GM12878 (cell line): ENCODE measurements at regions not wholly inside any gene's neighbourhood (a gene's known extent, or its start where the extent isn't known, plus 50 kb on each side); places are given as distances from the start of the nearest gene placed in this dataset.

Experiments
- ATAC-seq: fragments of 200-7000 bp; cut with Tn5 transposase; 3 replicates; pipeline ENCODE4 v1.9.1; 2020; ENCODE audit warnings: mild to moderate bottlenecking, moderate library complexity
- BruUV-seq: library from RNA; stranded (reverse); fragments of 400-500 nt; replicated peaks from 2 replicates; lab custom pipeline; 2021; lab: Mats Ljungman, UMichigan
- CTCF ChIA-PET: fragments of 300-600 bp; sonication (Branson Sonifier 250); formaldehyde crosslinking; extraction: SDS; loops from one replicate; lab custom pipeline; 2021; ENCODE audit warnings: inconsistent platforms; lab: Yijun Ruan, JAX
- POLR2A ChIA-PET: fragments of 350-600 bp; formaldehyde crosslinking; extraction: SDS; loops from one replicate; lab custom pipeline; 2021; ENCODE audit warnings: inconsistent platforms; lab: Charles Lee
- RAD21 ChIA-PET: fragments of 300-600 bp; sonication (Branson Sonifier 250); formaldehyde crosslinking; loops from one replicate; lab custom pipeline; 2023; ENCODE audit warnings: antibody characterized with exemption; ENCODE audit not compliant: unreplicated experiment; lab: Charles Lee
- SMC1A ChIA-PET: fragments of 300-600 bp; sonication (Branson Sonifier 250); formaldehyde crosslinking; loops from one replicate; lab custom pipeline; 2023; ENCODE audit not compliant: unreplicated experiment, uncharacterized antibody; lab: Charles Lee
- DNase-seq: peaks from one replicate; pipeline ENCODE4 v3.0.0-alpha.2; 2011; ENCODE audit warnings: low read depth, low spot score
- FAIRE-seq: peaks from 3 replicates; lab custom pipeline; 2011; peaks lifted over from hg19 to GRCh38; lab: Jason Lieb, UNC
- H2AFZ ChIP-seq: 2 replicates; pipeline ENCODE4 v1.6.0; 2011; ENCODE audit warnings: low read depth, low read length, control low read depth; ENCODE audit not compliant: control insufficient read depth
- H3K27ac ChIP-seq: 2 replicates; pipeline ENCODE4 v1.5.1; 2011; ENCODE audit warnings: control low read depth; ENCODE audit not compliant: control insufficient read depth, insufficient read depth
- H3K27me3 ChIP-seq, 2 experiments: replicated peaks in 1 of 2; 2 replicates each; pipeline versions ENCODE4 v1.6.0 to v1.6.1; 2011; ENCODE audit warnings: low read length in 1 of 2; ENCODE audit not compliant: control insufficient read depth in 2 of 2, insufficient read depth in 2 of 2
- H3K36me3 ChIP-seq, 2 experiments: 2 replicates each; pipeline ENCODE4 v1.5.1; 2011; ENCODE audit warnings: low read length in 1 of 2; ENCODE audit not compliant: control insufficient read depth in 2 of 2, insufficient read depth in 2 of 2
- H3K4me1 ChIP-seq: 2 replicates; pipeline ENCODE4 v1.6.1; 2011; ENCODE audit warnings: mild to moderate bottlenecking, low read length, moderate library complexity, mixed read lengths; ENCODE audit not compliant: control insufficient read depth, insufficient read depth
- H3K4me2 ChIP-seq: 2 replicates; pipeline ENCODE4 v1.6.0; 2011; ENCODE audit warnings: control low read depth; ENCODE audit not compliant: control insufficient read depth, insufficient read depth
- H3K4me3 ChIP-seq: fragments of 200-600 bp; sonication (generic); 2 replicates; pipeline ENCODE4 v1.5.1; 2016
- H3K79me2 ChIP-seq: 2 replicates; pipeline ENCODE4 v1.6.0; 2011; ENCODE audit warnings: low read length; ENCODE audit not compliant: control insufficient read depth, insufficient read depth
- H3K9ac ChIP-seq: 2 replicates; pipeline ENCODE4 v1.8.0; 2011; ENCODE audit warnings: low read length, control low read depth, mixed read lengths; ENCODE audit not compliant: control insufficient read depth, insufficient read depth
- H3K9me3 ChIP-seq: replicated peaks from 3 replicates; pipeline ENCODE4 v1.5.1; 2011; ENCODE audit warnings: mild to moderate bottlenecking, low read length; ENCODE audit not compliant: control insufficient read depth, insufficient read depth
- H4K20me1 ChIP-seq: 2 replicates; pipeline ENCODE4 v1.6.0; 2011; ENCODE audit not compliant: control insufficient read depth, insufficient read depth
- CBX5 ChIP-seq: sonication (generic); IDR thresholded peaks from 2 replicates; pipeline ENCODE4 v1.6.1; 2016; ENCODE audit warnings: low read depth, moderate library complexity, mild to moderate bottlenecking, inconsistent platforms
- CHD2 ChIP-seq: IDR thresholded peaks from 2 replicates; pipeline ENCODE4 v1.6.1; 2011; ENCODE audit warnings: low read depth, low read length, improper control_type of control experiment, borderline replicate concordance
- CHD4 ChIP-seq: fragments of 200-600 bp; sonication (generic); IDR thresholded peaks from 2 replicates; pipeline ENCODE4 v1.6.1; 2016; ENCODE audit warnings: mild to moderate bottlenecking
- CTCF ChIP-seq, 3 experiments: IDR thresholded peaks in 2 of 3; conservative IDR thresholded peaks in 1 of 3; 2 replicates each; pipeline ENCODE4 v1.5.1; 2011; ENCODE audit warnings: low read depth in 3 of 3, low read length in 3 of 3, mild to moderate bottlenecking in 3 of 3, control low read depth in 2 of 3, moderate library complexity in 2 of 3, inconsistent platforms in 1 of 3, mixed read lengths in 1 of 3; ENCODE audit not compliant: control insufficient read depth in 2 of 3, insufficient read depth in 1 of 3; ENCODE audit errors: extremely low read depth in 1 of 3
- ESRRA ChIP-seq: IDR thresholded peaks from 2 replicates; pipeline ENCODE4 v1.6.1; 2012; ENCODE audit warnings: mild to moderate bottlenecking, low read length, improper control_type of control experiment
- ETV6 ChIP-seq, 2 experiments: fragments of 450-650 bp in 1 of 2; IDR thresholded peaks in 1 of 2; conservative IDR thresholded peaks in 1 of 2; 2 replicates each; pipeline ENCODE4 v1.6.1; 2014; ENCODE audit warnings: antibody characterized with exemption in 1 of 2, borderline replicate concordance in 1 of 2, low read depth in 1 of 2, mild to moderate bottlenecking in 1 of 2, moderate library complexity in 1 of 2
- HCFC1 ChIP-seq: fragments of 150-350 bp; IDR thresholded peaks from 2 replicates; pipeline ENCODE4 v1.6.1; 2014; ENCODE audit warnings: low read length
- JUND ChIP-seq: IDR thresholded peaks from 2 replicates; pipeline ENCODE4 v1.6.1; 2012; ENCODE audit warnings: low read depth, mild to moderate bottlenecking, low read length, improper control_type of control experiment, moderate library complexity
- MXI1 ChIP-seq: fragments of 150-350 bp; IDR thresholded peaks from 2 replicates; pipeline ENCODE4 v1.6.1; 2011; ENCODE audit warnings: low read depth, mild to moderate bottlenecking, inconsistent platforms, low read length, improper control_type of control experiment
- NFYB ChIP-seq: IDR thresholded peaks from 2 replicates; pipeline ENCODE4 v1.6.1; 2011; ENCODE audit warnings: low read depth, mild to moderate bottlenecking, low read length, improper control_type of control experiment, moderate library complexity; ENCODE audit not compliant: insufficient read depth
- POLR2A ChIP-seq: IDR thresholded peaks from 2 replicates; pipeline ENCODE4 v1.6.1; 2011; ENCODE audit warnings: low read depth, mild to moderate bottlenecking, low read length
- RAD51 ChIP-seq: fragments of 450-650 bp; IDR thresholded peaks from 2 replicates; pipeline ENCODE4 v1.6.1; 2016; ENCODE audit warnings: moderate library complexity, mild to moderate bottlenecking, inconsistent platforms
- TCF7 ChIP-seq: IDR thresholded peaks from 2 replicates; pipeline ENCODE4 v1.6.1; 2014; ENCODE audit warnings: antibody characterized with exemption, borderline replicate concordance
- WRNIP1 ChIP-seq: IDR thresholded peaks from 2 replicates; pipeline ENCODE4 v1.6.1; 2011; ENCODE audit warnings: low read depth, low read length, improper control_type of control experiment, borderline replicate concordance
- ZBTB11 ChIP-seq: fragments of 450-650 bp; formaldehyde crosslinking; IDR thresholded peaks from 2 replicates; pipeline ENCODE4 v1.5.0; 2022; ENCODE audit warnings: mild to moderate bottlenecking, missing genetic modification characterization
- ZNF622 ChIP-seq: fragments of 450-650 bp; IDR thresholded peaks from 2 replicates; pipeline ENCODE4 v1.6.1; 2017; ENCODE audit warnings: mild to moderate bottlenecking, inconsistent platforms
- WGBS: methylation state at CpG from one replicate; pipeline ENCODE4 v1.1.6; 2016; ENCODE audit warnings: low lambda C conversion rate; ENCODE audit not compliant: insufficient replicate concordance, insufficient coverage; ENCODE audit errors: missing lambda C conversion rate; 5-methylcytosine and 5-hydroxymethylcytosine counted together
- in situ Hi-C: fragments of 300-500 bp; cut with MboI; formaldehyde crosslinking; loops from 9 replicates; pipeline ENCODE4 v1.14.3; 2018; ENCODE audit warnings: mixed read lengths
- intact Hi-C: fragments of 100-400 bp; cut with micrococcal nuclease; formaldehyde crosslinking; loops from one replicate; pipeline ENCODE4 v1.14.2; 2022; ENCODE audit not compliant: unreplicated experiment
- TF ChIP-seq, protein P1 (sequence below): fragments of 450-650 bp; IDR thresholded peaks from 2 replicates; pipeline ENCODE4 v1.6.1; 2016; ENCODE audit warnings: mild to moderate bottlenecking

DNA sequence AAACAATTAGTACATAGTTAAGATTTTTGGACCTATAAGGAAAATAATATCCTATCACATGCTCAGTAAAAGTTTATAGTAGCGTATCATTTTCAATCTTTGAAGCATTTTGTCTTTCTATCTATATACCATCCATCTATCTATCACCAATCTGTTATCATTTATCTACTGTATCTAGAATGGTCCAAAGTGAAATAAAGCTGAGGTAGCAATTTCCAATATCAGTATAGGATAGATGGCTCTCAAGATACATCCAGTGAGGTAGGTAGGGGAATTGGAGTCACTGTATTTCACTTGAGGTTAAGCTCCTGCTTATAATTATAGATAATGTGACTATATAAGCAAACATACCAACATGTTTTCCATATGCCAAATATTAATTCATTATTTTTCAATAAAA lies 889.1 kb upstream of the CTNND2 start:
- no peak for TF ChIP-seq NFYB
- no peak for TF ChIP-seq CHD4
- no peak for TF ChIP-seq JUND
- no peak for TF ChIP-seq ZBTB11 (CRISPR knock-in tag)
- no peak for TF ChIP-seq CTCF (IDR thresholded peaks at IDR 0.05 in 2 of 3, conservative IDR thresholded peaks at IDR 0.05 in 1 of 3; ENCODE audit: control insufficient read depth in 2 of 3, extremely low read depth in 1 of 3, insufficient read depth in 1 of 3, low read depth in 3 of 3, low read length in 3 of 3)
- no peak for TF ChIP-seq WRNIP1
- no peak for TF ChIP-seq TCF7
- no peak for TF ChIP-seq CBX5
- TF ChIP-seq, protein P1, sequence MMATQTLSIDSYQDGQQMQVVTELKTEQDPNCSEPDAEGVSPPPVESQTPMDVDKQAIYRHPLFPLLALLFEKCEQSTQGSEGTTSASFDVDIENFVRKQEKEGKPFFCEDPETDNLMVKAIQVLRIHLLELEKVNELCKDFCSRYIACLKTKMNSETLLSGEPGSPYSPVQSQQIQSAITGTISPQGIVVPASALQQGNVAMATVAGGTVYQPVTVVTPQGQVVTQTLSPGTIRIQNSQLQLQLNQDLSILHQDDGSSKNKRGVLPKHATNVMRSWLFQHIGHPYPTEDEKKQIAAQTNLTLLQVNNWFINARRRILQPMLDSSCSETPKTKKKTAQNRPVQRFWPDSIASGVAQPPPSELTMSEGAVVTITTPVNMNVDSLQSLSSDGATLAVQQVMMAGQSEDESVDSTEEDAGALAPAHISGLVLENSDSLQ: no peak
- TF ChIP-seq ETV6 (conservative IDR thresholded peaks at IDR 0.05 in 1 of 2, IDR thresholded peaks at IDR 0.05 in 1 of 2; ENCODE audit: borderline replicate concordance in 1 of 2, low read depth in 1 of 2): no peak
- no peak for TF ChIP-seq ZNF622
- TF ChIP-seq MXI1: no peak
- TF ChIP-seq POLR2A: no peak
- no peak for TF ChIP-seq RAD51
- no peak for TF ChIP-seq ESRRA
- no peak for TF ChIP-seq HCFC1
- TF ChIP-seq CHD2: no peak
- TF ChIP-seq, all 136 proteins: peak for 0
- BruUV-seq: no TSS peak
- H3K4me1 ChIP-seq: no peaks in the 10 kb centered on the region
- DNase-seq (no peak), ATAC-seq (no peak), FAIRE-seq (no peak)
- intact Hi-C loops: no loop called here
- H3K4me3 ChIP-seq: no peak overlapping the region
- H4K20me1 ChIP-seq: no peaks in the 10 kb centered on the region
- no peak overlapping the region for H3K9ac ChIP-seq
- in situ Hi-C loops: no loop called here
- no peak overlapping the region for H3K4me2 ChIP-seq
- ChIA-PET POLR2A (no interaction called here), CTCF (no interaction called here), SMC1A (no interaction called here), RAD21 (no interaction called here)
- H2AFZ ChIP-seq: no peak overlapping the region
- 65% methylated on average over 1 of the region's 1 CpG for WGBS
- no peaks in the 10 kb centered on the region for H3K79me2 ChIP-seq
- H3K36me3 ChIP-seq: no peaks in the 10 kb centered on the region
- no peaks in the 10 kb centered on the region for H3K27me3 ChIP-seq
- H3K27ac ChIP-seq: no peak overlapping the region
- no peaks in the 10 kb centered on the region; the same call in 2 of the 3 replicates for H3K9me3 ChIP-seq
